ENCODE measurements at regions not wholly inside any gene's neighbourhood (a gene's known extent, or its start where the extent isn't known, plus 50 kb on each side); places are given as distances from the start of the nearest gene placed in this dataset.

DNA sequence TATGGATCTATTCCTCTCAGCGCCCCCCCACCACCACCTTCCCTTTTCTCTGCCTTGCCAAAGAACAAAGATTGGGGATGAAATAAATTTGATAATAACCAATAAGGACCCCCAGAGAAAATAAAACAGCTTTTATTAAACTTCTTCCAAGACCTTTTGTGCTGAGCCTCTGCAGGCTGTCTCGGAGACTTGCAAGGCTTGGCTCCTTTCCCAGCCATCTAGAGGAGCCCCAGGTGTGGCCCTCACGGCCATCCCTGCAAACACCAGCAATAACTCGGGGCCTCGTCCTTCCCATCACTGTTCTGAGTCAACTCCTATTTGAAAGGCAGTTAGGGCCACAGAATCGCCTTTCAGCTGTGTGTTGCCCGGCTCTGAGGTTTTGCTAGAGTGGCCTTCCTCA lies 51.2 kb upstream of the LMO1 start (continued):
- no peak for TF ChIP-seq GABPA (IDR thresholded peaks at IDR 0.05; ENCODE audit: borderline replicate concordance, insufficient read depth, low read length)
- TF ChIP-seq SP2 (IDR thresholded peaks at IDR 0.05; ENCODE audit: low read length) = no peak

Measured in H1 (cell line).